ENCODE measurements at regions not wholly inside any gene's neighbourhood (a gene's known extent, or its start where the extent isn't known, plus 50 kb on each side); places are given as distances from the start of the nearest gene placed in this dataset.

- DNase-seq (ENCODE audit: low spot score), result no peak
These were observed 1042.9 kb downstream of the ARAP2 start for GRCh38 chr4:35201403-35201802.

- DNase-seq (ENCODE audit: low spot score), result no peak
These were observed 1027.7 kb downstream of the ARAP2 start for GRCh38 chr4:35216636-35217035.

- DNase-seq (ENCODE audit: low spot score), result no peak
These were observed 1027.0 kb downstream of the ARAP2 start for GRCh38 chr4:35217331-35217730.

- no peak for DNase-seq (ENCODE audit: low spot score)
These were observed 1016.0 kb downstream of the ARAP2 start for GRCh38 chr4:35228313-35228712.

- no peak for DNase-seq (ENCODE audit: low spot score)
These were observed 1015.3 kb downstream of the ARAP2 start for GRCh38 chr4:35229021-35229420.

GRCh38 chr4:35237924-35238323 is 1006.4 kb downstream of the ARAP2 start:
- DNase-seq (ENCODE audit: low spot score), result no peak

- DNase-seq (ENCODE audit: low spot score), result no peak
These were observed 1005.5 kb downstream of the ARAP2 start for GRCh38 chr4:35238793-35239192.

GRCh38 chr4:35246493-35246892 is 997.8 kb downstream of the ARAP2 start:
- DNase-seq (ENCODE audit: low spot score), result no peak

GRCh38 chr4:35247047-35247446 is 997.3 kb downstream of the ARAP2 start:
- DNase-seq (ENCODE audit: low spot score), result no peak

- no peak for DNase-seq (ENCODE audit: low spot score)
These were observed 994.0 kb downstream of the ARAP2 start for GRCh38 chr4:35250331-35250730.

GRCh38 chr4:35250761-35251160 is 993.6 kb downstream of the ARAP2 start:
- no peak for DNase-seq (ENCODE audit: low spot score)

GRCh38 chr4:35252071-35252470 is 992.2 kb downstream of the ARAP2 start:
- DNase-seq (ENCODE audit: low spot score), result no peak

GRCh38 chr4:35252866-35253265 is 991.4 kb downstream of the ARAP2 start:
- DNase-seq (ENCODE audit: low spot score), result no peak

GRCh38 chr4:35253331-35253730 is 991.0 kb downstream of the ARAP2 start:
- no peak for DNase-seq (ENCODE audit: low spot score)

GRCh38 chr4:35286434-35286833 is 957.9 kb downstream of the ARAP2 start:
- no peak for DNase-seq (ENCODE audit: low spot score)

GRCh38 chr4:35300996-35301774 is 943.1 kb downstream of the ARAP2 start:
- no peak for DNase-seq (ENCODE audit: low spot score)

- no peak for DNase-seq (ENCODE audit: low spot score)
These were observed 928.9 kb downstream of the ARAP2 start for GRCh38 chr4:35315419-35315818.

GRCh38 chr4:35325908-35326453 is 918.3 kb downstream of the ARAP2 start:
- DNase-seq (ENCODE audit: low spot score), result no peak

- no peak for DNase-seq (ENCODE audit: low spot score)
These were observed 901.5 kb downstream of the ARAP2 start for GRCh38 chr4:35342833-35343232.

- no peak for DNase-seq (ENCODE audit: low spot score)
These were observed 897.0 kb downstream of the ARAP2 start for GRCh38 chr4:35347276-35347675.

- no peak for DNase-seq (ENCODE audit: low spot score)
These were observed 886.2 kb downstream of the ARAP2 start for GRCh38 chr4:35358001-35358584.

GRCh38 chr4:35364321-35364870 is 879.9 kb downstream of the ARAP2 start:
- no peak for DNase-seq (ENCODE audit: low spot score)

GRCh38 chr4:35365186-35365585 is 879.1 kb downstream of the ARAP2 start:
- DNase-seq (ENCODE audit: low spot score), result no peak
